Mucosa of descending colon (tissue), 3 donors: ENCODE measurements at regions not wholly inside any gene's neighbourhood (a gene's known extent, or its start where the extent isn't known, plus 50 kb on each side); places are given as distances from the start of the nearest gene placed in this dataset.

Experiments used
- ATAC-seq: fragments of 200-7000 bp; cut with Tn5 transposase; one replicate; pipeline ENCODE4 v1.9.1; 2020; ENCODE audit warnings: mild to moderate bottlenecking, moderate library complexity
- DNase-seq, 3 donors: peaks; one replicate each; pipeline ENCODE4 v3.0.0-alpha.2; 2020
- H3K36me3 ChIP-seq: fragments of 200-600 bp; one replicate; pipeline ENCODE4 v1.8.0; 2021; ENCODE audit warnings: low read depth, mild to moderate bottlenecking
- H3K4me1 ChIP-seq: fragments of 200-600 bp; one replicate; pipeline ENCODE4 v1.8.0; 2021; ENCODE audit warnings: low read depth, mild to moderate bottlenecking
- H3K4me3 ChIP-seq: fragments of 200-600 bp; one replicate; pipeline ENCODE4 v1.8.0; 2021; ENCODE audit warnings: mild to moderate bottlenecking
- H3K9me3 ChIP-seq: fragments of 200-600 bp; one replicate; pipeline ENCODE4 v1.8.0; 2021; ENCODE audit warnings: mild to moderate bottlenecking
- CTCF ChIP-seq: fragments of 200-600 bp; IDR thresholded peaks from one replicate; pipeline ENCODE4 v1.8.0; 2022; ENCODE audit warnings: antibody characterized with exemption, mild to moderate bottlenecking
- intact Hi-C, 2 donors: fragments of 100-400 bp; cut with DNase I in 1 of 2; cut with micrococcal nuclease in 1 of 2; formaldehyde crosslinking; loops; one replicate each; pipeline versions ENCODE4 v1.11.0 to v1.11.1; 2022; cut with DNase I, micrococcal nuclease
- donor health status: DM: no; HTN: no; CAD: no; lungs with moderate emphysema.
- donor health status: DM: no; HTN: no; CAD: no.
- donor health status: DM: no; HTN: yes; CAD: no.

GRCh38 chr5:67686746-67687145, 490.1 kb upstream of the CD180 start:
- no peaks in the 10 kb centered on the region for H3K36me3 ChIP-seq
- H3K4me1 ChIP-seq, result no peaks in the 10 kb centered on the region
- ATAC-seq (no peak), DNase-seq (no peak)
- intact Hi-C loops, result no loop called here
- no peak overlapping the region for H3K4me3 ChIP-seq
- TF ChIP-seq CTCF, result no peak
- H3K9me3 ChIP-seq, result no peaks in the 10 kb centered on the region

GRCh38 chr5:67681703-67682102, 485.1 kb upstream of the CD180 start:
- TF ChIP-seq CTCF, result no peak

GRCh38 chr5:67680099-67680498, 483.5 kb upstream of the CD180 start:
- ATAC-seq (no peak), DNase-seq (no peak)
- intact Hi-C loops, result no loop called here
- H3K4me3 ChIP-seq, result no peak overlapping the region
- no peaks in the 10 kb centered on the region for H3K9me3 ChIP-seq
- no peaks in the 10 kb centered on the region for H3K4me1 ChIP-seq
- no peaks in the 10 kb centered on the region for H3K36me3 ChIP-seq
- no peak for TF ChIP-seq CTCF

More at GRCh38 chr5:67681703-67682102, 485.1 kb upstream of the CD180 start:
- intact Hi-C loops, result no loop called here
- DNase-seq (no peak), ATAC-seq (no peak)
- no peak overlapping the region for H3K4me3 ChIP-seq
- H3K4me1 ChIP-seq, result no peaks in the 10 kb centered on the region
- H3K9me3 ChIP-seq, result no peaks in the 10 kb centered on the region
- H3K36me3 ChIP-seq, result no peaks in the 10 kb centered on the region

GRCh38 chr5:67679184-67679841, 482.7 kb upstream of the CD180 start:
- ATAC-seq, result no peak
- H3K4me1 ChIP-seq, result no peaks in the 10 kb centered on the region
- TF ChIP-seq CTCF, result no peak
- intact Hi-C loops, result no loop called here
- H3K36me3 ChIP-seq, result no peaks in the 10 kb centered on the region
- no peak for DNase-seq
- H3K4me3 ChIP-seq, result no peak overlapping the region
- H3K9me3 ChIP-seq, result no peaks in the 10 kb centered on the region

- Histone ChIP-seq H3K4me3 (no peak overlapping the region), H3K36me3 (no peaks in the 10 kb centered on the region), H3K9me3 (no peaks in the 10 kb centered on the region), H3K4me1 (no peaks in the 10 kb centered on the region)
- ATAC-seq, result no peak
- intact Hi-C loops, result no loop called here
- no peak for DNase-seq
- TF ChIP-seq CTCF, result no peak
Measured at GRCh38 chr5:67678594-67678993, 482.0 kb upstream of the CD180 start.
